Thyroid gland (tissue), 4 donors: ENCODE measurements at regions not wholly inside any gene's neighbourhood (a gene's known extent, or its start where the extent isn't known, plus 50 kb on each side); places are given as distances from the start of the nearest gene placed in this dataset.

Source experiments
- CTCF ChIP-seq, 6 experiments: fragments of 200-600 bp in 3 of 6; fragments of 450-650 bp in 3 of 6; sonication (generic) in 3 of 6; IDR thresholded peaks; one replicate each; pipeline ENCODE4 v1.5.1; 2016 to 2019; ENCODE audit warnings: antibody characterized with exemption in 6 of 6, mild to moderate bottlenecking in 2 of 6, inconsistent platforms in 1 of 6, moderate library complexity in 1 of 6
- POLR2A ChIP-seq, 2 donors: fragments of 450-650 bp; IDR thresholded peaks; one replicate each; pipeline ENCODE4 v1.6.1; 2017; ENCODE audit warnings: antibody characterized with exemption in 2 of 2, mild to moderate bottlenecking in 2 of 2, moderate library complexity in 1 of 2

GRCh38 chr4:41428601-41429279 is 109.2 kb upstream of the LIMCH1 start:
- TF ChIP-seq CTCF (IDR thresholded peaks at IDR 0.05): no peak
- TF ChIP-seq POLR2A (IDR thresholded peaks at IDR 0.05): no peak
